Pancreas (tissue), 10 donors: ENCODE measurements at regions not wholly inside any gene's neighbourhood (a gene's known extent, or its start where the extent isn't known, plus 50 kb on each side); places are given as distances from the start of the nearest gene placed in this dataset.

Source experiments
- ATAC-seq, 4 donors: fragments of 200-7000 bp; cut with Tn5 transposase; one replicate each; pipeline versions ENCODE4 v1.8.0 to v1.9.1; 2020; ENCODE audit warnings: mild to moderate bottlenecking in 4 of 4, moderate library complexity in 4 of 4
- DNase-seq, 6 donors: peaks; one replicate each; pipeline ENCODE4 v3.0.0-alpha.2; 2020
- FAIRE-seq: peaks from 2 replicates; lab custom pipeline; 2012; peaks lifted over from hg19 to GRCh38; lab: Jason Lieb, UNC
- H3K27ac ChIP-seq, 4 donors: fragments of 200-600 bp; sonication (generic); 1 replicate in 3 of 4; 2 replicates in 1 of 4; pipeline versions ENCODE4 v1.5.0 to v1.8.0; 2020
- H3K27me3 ChIP-seq, 4 donors: fragments of 200-600 bp; one replicate each; pipeline ENCODE4 v1.8.0; 2021
- H3K36me3 ChIP-seq, 3 donors: fragments of 200-600 bp; sonication (generic) in 1 of 3; one replicate each; pipeline versions ENCODE4 v1.5.0 to v1.8.0; 2020 to 2021
- H3K4me1 ChIP-seq, 3 donors: fragments of 200-600 bp; one replicate each; pipeline ENCODE4 v1.8.0; 2021
- H3K4me3 ChIP-seq, 4 donors: fragments of 200-600 bp; sonication (generic) in 2 of 4; one replicate each; pipeline versions ENCODE4 v1.5.0 to v1.8.0; 2020 to 2021
- H3K9me3 ChIP-seq, 4 donors: fragments of 200-600 bp; one replicate each; pipeline ENCODE4 v1.8.0; 2021
- WGBS, 2 donors: extraction: QIAGEN DNeasy Blood & Tissue Kit; methylation state at CpG; one replicate each; pipeline ENCODE4 v1.1.7; 2013; 5-methylcytosine and 5-hydroxymethylcytosine counted together
- intact Hi-C, 3 donors: fragments of 100-400 bp; cut with DNase I; formaldehyde crosslinking; loops; one replicate each; pipeline versions ENCODE4 v1.11.1 to v1.14.2; 2022
- TF ChIP-seq, protein P1 (sequence below), 4 donors: fragments of 200-600 bp; sonication (generic) in 3 of 4; IDR thresholded peaks; one replicate each; pipeline versions ENCODE4 v1.5.0 to v1.8.0; 2021; ENCODE audit warnings: antibody characterized with exemption in 4 of 4
- donor health status: healthy with polysubstance abuse.
- donor health status: DM: no; HTN: no; CAD: no; lungs with moderate emphysema.
- donor health status: DM: no; HTN: no; CAD: no.
- donor health status: control.
- donor health status: control.
- donor health status: Bipolar disorder and iron deficiency.
- donor health status: DM: yes; HTN: yes; CAD: no.
- donor health status: DM: no; HTN: no; CAD: no.
- donor health status: DM: no; HTN: no; CAD: no.
- donor health status: DM: yes; HTN: yes; CAD: no.

DNA sequence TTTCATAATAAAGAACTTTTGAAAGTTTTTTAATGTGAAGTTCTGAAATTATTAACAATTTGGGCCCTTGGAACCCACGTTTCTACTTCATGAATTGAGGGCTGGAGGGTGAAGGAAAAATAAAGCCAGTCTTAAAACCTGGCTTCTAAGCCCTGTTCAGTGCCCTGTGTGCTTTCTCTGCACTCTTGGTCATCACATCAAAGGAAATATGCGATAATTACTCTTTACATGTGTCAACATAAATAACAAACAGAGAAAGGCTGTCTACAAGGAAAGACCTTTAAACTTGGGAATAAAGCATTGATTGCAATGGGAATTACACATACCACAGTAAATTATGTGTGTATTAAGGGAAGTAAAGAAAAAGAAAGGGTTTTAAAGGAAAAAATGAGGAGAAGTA, 150.7 kb upstream of the KLF7 start:
- H3K9me3 ChIP-seq = no peaks in the 10 kb centered on the region
- intact Hi-C loops = no loop called here
- FAIRE-seq = no peak

DNA sequence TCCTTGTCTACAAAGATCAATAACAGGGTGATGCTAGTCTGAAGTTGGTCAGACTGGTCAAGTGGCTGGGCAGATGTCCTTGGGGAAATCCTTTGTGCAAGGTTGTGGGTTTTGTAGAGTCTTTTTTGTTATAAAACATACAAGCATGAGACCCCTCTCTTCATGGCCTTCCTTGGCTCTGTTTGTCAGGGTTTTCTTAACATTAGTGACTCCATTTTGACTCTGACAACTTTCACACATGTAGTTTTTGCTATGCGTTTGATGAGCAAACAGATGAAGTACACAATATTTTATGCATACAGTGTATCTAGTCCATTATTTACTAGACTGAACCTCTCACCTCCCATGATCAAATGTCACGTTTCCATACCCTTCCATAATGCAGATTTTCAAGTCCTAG, 151.2 kb upstream of the KLF7 start:
- Histone ChIP-seq H3K9me3 (no peaks in the 10 kb centered on the region), H3K4me3 (no peak overlapping the region), H3K36me3 (no peaks in the 10 kb centered on the region), H3K27me3 (no peaks in the 10 kb centered on the region), H3K27ac (no peak overlapping the region), H3K4me1 (no peaks in the 10 kb centered on the region)
- TF ChIP-seq, protein P1, sequence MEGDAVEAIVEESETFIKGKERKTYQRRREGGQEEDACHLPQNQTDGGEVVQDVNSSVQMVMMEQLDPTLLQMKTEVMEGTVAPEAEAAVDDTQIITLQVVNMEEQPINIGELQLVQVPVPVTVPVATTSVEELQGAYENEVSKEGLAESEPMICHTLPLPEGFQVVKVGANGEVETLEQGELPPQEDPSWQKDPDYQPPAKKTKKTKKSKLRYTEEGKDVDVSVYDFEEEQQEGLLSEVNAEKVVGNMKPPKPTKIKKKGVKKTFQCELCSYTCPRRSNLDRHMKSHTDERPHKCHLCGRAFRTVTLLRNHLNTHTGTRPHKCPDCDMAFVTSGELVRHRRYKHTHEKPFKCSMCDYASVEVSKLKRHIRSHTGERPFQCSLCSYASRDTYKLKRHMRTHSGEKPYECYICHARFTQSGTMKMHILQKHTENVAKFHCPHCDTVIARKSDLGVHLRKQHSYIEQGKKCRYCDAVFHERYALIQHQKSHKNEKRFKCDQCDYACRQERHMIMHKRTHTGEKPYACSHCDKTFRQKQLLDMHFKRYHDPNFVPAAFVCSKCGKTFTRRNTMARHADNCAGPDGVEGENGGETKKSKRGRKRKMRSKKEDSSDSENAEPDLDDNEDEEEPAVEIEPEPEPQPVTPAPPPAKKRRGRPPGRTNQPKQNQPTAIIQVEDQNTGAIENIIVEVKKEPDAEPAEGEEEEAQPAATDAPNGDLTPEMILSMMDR (IDR thresholded peaks at IDR 0.05) = no peak
- ATAC-seq (no peak), DNase-seq (no peak), FAIRE-seq (no peak)
- intact Hi-C loops = no loop called here
- 50 to 67% methylated on average over 2 of the region's 2 CpGs for WGBS, 2 donors

More for the DNA sequence above, 150.7 kb upstream of the KLF7 start:
- no peaks in the 10 kb centered on the region for H3K4me1 ChIP-seq
- no peak for DNase-seq
- H3K27me3 ChIP-seq = no peaks in the 10 kb centered on the region
- H3K27ac ChIP-seq = no peak overlapping the region
- no peak for ATAC-seq
- H3K4me3 ChIP-seq = no peak overlapping the region
- TF ChIP-seq, protein P1 (IDR thresholded peaks at IDR 0.05) = no peak
- H3K36me3 ChIP-seq = no peaks in the 10 kb centered on the region
- WGBS, 2 donors = 45 to 48% methylated on average over 2 of the region's 2 CpGs

DNA sequence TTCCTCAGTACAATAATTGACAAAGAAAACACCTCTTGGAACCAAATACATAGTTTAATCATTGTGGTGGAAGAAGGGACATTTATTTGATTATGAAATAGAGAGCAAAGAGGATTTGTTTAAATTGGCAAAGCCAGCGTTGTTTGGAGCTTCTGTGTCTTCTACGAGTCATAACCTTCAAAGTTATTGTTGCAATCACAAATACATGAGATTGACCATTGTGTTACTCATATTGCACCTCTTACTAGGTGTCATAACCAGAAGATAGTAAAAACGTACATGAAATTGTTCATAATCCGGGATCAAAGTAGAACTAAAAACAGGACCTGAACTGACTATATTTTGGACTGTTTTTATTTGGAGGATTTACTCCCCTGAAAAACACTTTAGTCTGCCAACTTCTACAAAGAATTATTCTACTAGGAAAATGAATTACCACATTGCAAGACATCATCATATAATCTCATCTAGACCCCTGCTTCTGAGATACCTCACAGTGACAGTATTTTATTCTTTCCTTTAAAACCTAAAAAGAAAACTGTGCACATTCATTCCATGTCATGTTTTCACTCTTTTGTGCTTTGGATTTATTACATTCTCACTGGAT, 151.7 kb upstream of the KLF7 start:
- TF ChIP-seq, protein P1 (IDR thresholded peaks at IDR 0.05) = no peak
- Histone ChIP-seq H3K4me1 (no peaks in the 10 kb centered on the region), H3K27ac (no peak overlapping the region), H3K36me3 (no peaks in the 10 kb centered on the region), H3K9me3 (no peaks in the 10 kb centered on the region), H3K27me3 (no peaks in the 10 kb centered on the region), H3K4me3 (no peak overlapping the region)
- 43 to 55% methylated on average over 4 of the region's 4 CpGs for whole genome bisulfite sequencing, 2 donors
- no peak for DNase-seq
- FAIRE-seq = no peak
- no peak for ATAC-seq
- intact Hi-C loops = no loop called here

DNA sequence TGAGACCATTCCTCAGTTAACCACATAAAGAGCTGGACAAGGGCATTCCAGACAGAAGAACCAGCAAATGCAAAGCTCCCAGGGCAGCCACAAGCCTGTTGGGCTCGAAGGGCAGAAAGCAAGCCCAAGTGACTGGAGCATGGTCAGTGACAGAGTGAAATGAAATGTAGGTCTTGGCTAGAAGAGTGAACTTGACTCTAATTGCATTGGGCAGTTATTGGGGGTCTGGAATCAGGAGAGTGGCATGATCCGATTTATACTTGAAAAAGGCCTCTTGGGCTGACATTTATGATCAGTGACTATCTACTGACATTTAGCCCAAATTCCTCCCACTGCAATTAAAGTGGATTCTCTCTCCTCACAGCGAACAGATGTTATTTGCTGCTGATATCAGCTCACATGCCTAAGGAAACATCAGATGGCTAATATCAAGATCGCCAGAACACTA, 152.5 kb upstream of the KLF7 start:
- DNase-seq (no peak), FAIRE-seq (no peak), ATAC-seq (no peak)
- 71 to 73% methylated on average over 4 of the region's 4 CpGs for WGBS, 2 donors
- Histone ChIP-seq H3K27me3 (no peaks in the 10 kb centered on the region), H3K27ac (no peak overlapping the region), H3K9me3 (no peaks in the 10 kb centered on the region), H3K4me1 (no peaks in the 10 kb centered on the region), H3K4me3 (no peak overlapping the region), H3K36me3 (no peaks in the 10 kb centered on the region)
- TF ChIP-seq, protein P1 (IDR thresholded peaks at IDR 0.05) = no peak
- intact Hi-C loops = no loop called here

DNA sequence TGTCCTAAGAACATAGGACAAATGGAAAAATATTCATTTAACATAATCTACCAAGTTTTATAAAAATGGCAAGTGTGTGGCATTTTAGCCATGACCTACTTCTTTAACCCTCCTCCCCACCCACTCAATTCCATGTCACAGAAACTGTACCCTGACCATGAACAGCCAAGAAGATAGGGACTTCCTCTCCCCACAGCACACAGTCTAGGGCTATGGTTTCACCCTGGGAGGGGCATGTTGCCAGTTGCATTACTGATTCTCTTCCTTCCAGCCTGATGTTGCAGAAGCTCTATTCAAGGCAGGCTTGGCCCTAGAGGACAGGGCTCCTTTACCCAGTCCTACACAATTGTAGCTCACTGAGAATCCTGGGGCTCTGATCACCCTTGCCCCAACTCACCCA, 153.6 kb upstream of the KLF7 start:
- DNase-seq (no peak), ATAC-seq (no peak), FAIRE-seq (no peak)
- TF ChIP-seq, protein P1 (IDR thresholded peaks at IDR 0.05) = no peak
- intact Hi-C loops = no loop called here
- H3K36me3 ChIP-seq = no peaks in the 10 kb centered on the region
- no peaks in the 10 kb centered on the region for H3K4me1 ChIP-seq
- no peaks in the 10 kb centered on the region for H3K9me3 ChIP-seq
- no peaks in the 10 kb centered on the region for H3K27me3 ChIP-seq
- H3K4me3 ChIP-seq = no peak overlapping the region
- H3K27ac ChIP-seq = no peak overlapping the region
